Testis (tissue), 2 donors: ENCODE measurements at regions not wholly inside any gene's neighbourhood (a gene's known extent, or its start where the extent isn't known, plus 50 kb on each side); places are given as distances from the start of the nearest gene placed in this dataset.

ENCODE experiments used
- DNase-seq: peaks from one replicate; pipeline ENCODE4 v3.0.0-alpha.2; 2019
- H3K27ac ChIP-seq, 2 donors: fragments of 200-600 bp; sonication (generic); one replicate each; pipeline ENCODE4 v1.5.1; 2019
- H3K27me3 ChIP-seq: fragments of 200-600 bp; sonication (generic); one replicate; pipeline ENCODE4 v1.5.1; 2019
- H3K36me3 ChIP-seq: fragments of 200-600 bp; sonication (generic); one replicate; pipeline ENCODE4 v1.5.1; 2017; ENCODE audit warnings: low read depth; ENCODE audit errors: missing control alignments
- H3K4me1 ChIP-seq: fragments of 200-600 bp; sonication (generic); one replicate; pipeline ENCODE4 v1.5.1; 2019
- H3K4me3 ChIP-seq, 2 donors: fragments of 200-600 bp; sonication (generic); one replicate each; pipeline ENCODE4 v1.5.1; 2017 to 2019
- H3K9me3 ChIP-seq: fragments of 200-600 bp; sonication (generic); one replicate; pipeline ENCODE4 v1.5.1; 2017
- POLR2A ChIP-seq: fragments of 450-650 bp; IDR thresholded peaks from one replicate; pipeline ENCODE4 v1.6.1; 2017; ENCODE audit warnings: antibody characterized with exemption, mild to moderate bottlenecking, moderate library complexity
- WGBS, 2 donors: methylation state at CpG; one replicate each; pipeline ENCODE4 v1.1.5; 2018; 5-methylcytosine and 5-hydroxymethylcytosine counted together
- intact Hi-C: fragments of 100-400 bp; cut with DNase I; formaldehyde crosslinking; loops from one replicate; pipeline ENCODE4 v1.15.1; 2023; ENCODE audit warnings: low total_unique reads
- TF ChIP-seq, protein P1 (sequence below), 3 experiments: fragments of 450-650 bp in 2 of 3; fragments of 200-600 bp in 1 of 3; sonication (generic) in 1 of 3; IDR thresholded peaks; one replicate each; pipeline ENCODE4 v1.5.1; 2016 to 2019; ENCODE audit warnings: antibody characterized with exemption in 3 of 3, mild to moderate bottlenecking in 2 of 3, moderate library complexity in 1 of 3

GRCh38 chr20:58069207-58069606 lies 159.2 kb downstream of the ANKRD60 start:
- DNase-seq: no peak
- WGBS, 2 donors: 93 to 96% methylated on average over 12 of the region's 12 CpGs

GRCh38 chr20:58065508-58066361 lies 162.7 kb downstream of the ANKRD60 start:
- DNase-seq: no peak
- H3K4me1 ChIP-seq: no peaks in the 10 kb centered on the region
- no peak overlapping the region for H3K27ac ChIP-seq
- H3K9me3 ChIP-seq: no peaks in the 10 kb centered on the region
- H3K4me3 ChIP-seq: no peak overlapping the region
- TF ChIP-seq, protein P1, sequence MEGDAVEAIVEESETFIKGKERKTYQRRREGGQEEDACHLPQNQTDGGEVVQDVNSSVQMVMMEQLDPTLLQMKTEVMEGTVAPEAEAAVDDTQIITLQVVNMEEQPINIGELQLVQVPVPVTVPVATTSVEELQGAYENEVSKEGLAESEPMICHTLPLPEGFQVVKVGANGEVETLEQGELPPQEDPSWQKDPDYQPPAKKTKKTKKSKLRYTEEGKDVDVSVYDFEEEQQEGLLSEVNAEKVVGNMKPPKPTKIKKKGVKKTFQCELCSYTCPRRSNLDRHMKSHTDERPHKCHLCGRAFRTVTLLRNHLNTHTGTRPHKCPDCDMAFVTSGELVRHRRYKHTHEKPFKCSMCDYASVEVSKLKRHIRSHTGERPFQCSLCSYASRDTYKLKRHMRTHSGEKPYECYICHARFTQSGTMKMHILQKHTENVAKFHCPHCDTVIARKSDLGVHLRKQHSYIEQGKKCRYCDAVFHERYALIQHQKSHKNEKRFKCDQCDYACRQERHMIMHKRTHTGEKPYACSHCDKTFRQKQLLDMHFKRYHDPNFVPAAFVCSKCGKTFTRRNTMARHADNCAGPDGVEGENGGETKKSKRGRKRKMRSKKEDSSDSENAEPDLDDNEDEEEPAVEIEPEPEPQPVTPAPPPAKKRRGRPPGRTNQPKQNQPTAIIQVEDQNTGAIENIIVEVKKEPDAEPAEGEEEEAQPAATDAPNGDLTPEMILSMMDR (IDR thresholded peaks at IDR 0.05): no peak
- no peak for TF ChIP-seq POLR2A
- H3K27me3 ChIP-seq: no peaks in the 10 kb centered on the region
- intact Hi-C loops: no loop called here
- 70 to 80% methylated on average over 6 of the region's 6 CpGs for WGBS, 2 donors
- no peaks in the 10 kb centered on the region for H3K36me3 ChIP-seq

More at GRCh38 chr20:58069207-58069606, 159.2 kb downstream of the ANKRD60 start:
- Histone ChIP-seq H3K27ac (no peak overlapping the region), H3K4me3 (no peak overlapping the region), H3K4me1 (no peaks in the 10 kb centered on the region), H3K36me3 (no peaks in the 10 kb centered on the region), H3K9me3 (no peaks in the 10 kb centered on the region), H3K27me3 (no peaks in the 10 kb centered on the region)
- TF ChIP-seq POLR2A: no peak
- TF ChIP-seq, protein P1 (IDR thresholded peaks at IDR 0.05): no peak
- intact Hi-C loops: no loop called here

- Histone ChIP-seq H3K4me3 (no peak overlapping the region), H3K4me1 (no peaks in the 10 kb centered on the region), H3K36me3 (no peaks in the 10 kb centered on the region), H3K9me3 (no peaks in the 10 kb centered on the region), H3K27me3 (no peaks in the 10 kb centered on the region), H3K27ac (no peak overlapping the region)
- WGBS, 2 donors: 75 to 87% methylated on average over 5 of the region's 5 CpGs
- intact Hi-C loops: no loop called here
- TF ChIP-seq, protein P1 (IDR thresholded peaks at IDR 0.05): no peak
- TF ChIP-seq POLR2A: no peak
- DNase-seq: peak; percentile 7
These were observed 163.9 kb downstream of the ANKRD60 start for GRCh38 chr20:58064411-58065010.

- TF ChIP-seq, protein P1 (IDR thresholded peaks at IDR 0.05): no peak
- no peak for TF ChIP-seq POLR2A
- H3K9me3 ChIP-seq: no peaks in the 10 kb centered on the region
- intact Hi-C loops: no loop called here
- no peak for DNase-seq
- H3K4me3 ChIP-seq: no peak overlapping the region
- 94% methylated on average over 1 of the region's 1 CpG; no CpG with 5 or more reads in 1 of the 2 donors for WGBS, 2 donors
- H3K36me3 ChIP-seq: no peaks in the 10 kb centered on the region
- H3K4me1 ChIP-seq: peaks cover 10% of the 10 kb centered on the region
- H3K27me3 ChIP-seq: no peaks in the 10 kb centered on the region
- H3K27ac ChIP-seq: no peak overlapping the region
These were observed 169.3 kb downstream of the ANKRD60 start for GRCh38 chr20:58059260-58059544.
